Myocyte (in vitro differentiated cells): ENCODE measurements at regions not wholly inside any gene's neighbourhood (a gene's known extent, or its start where the extent isn't known, plus 50 kb on each side); places are given as distances from the start of the nearest gene placed in this dataset.

ENCODE experiments used
- DNase-seq: peaks from one replicate; pipeline ENCODE4 v3.0.0-alpha.2; 2012; ENCODE audit warnings: low read depth

DNA sequence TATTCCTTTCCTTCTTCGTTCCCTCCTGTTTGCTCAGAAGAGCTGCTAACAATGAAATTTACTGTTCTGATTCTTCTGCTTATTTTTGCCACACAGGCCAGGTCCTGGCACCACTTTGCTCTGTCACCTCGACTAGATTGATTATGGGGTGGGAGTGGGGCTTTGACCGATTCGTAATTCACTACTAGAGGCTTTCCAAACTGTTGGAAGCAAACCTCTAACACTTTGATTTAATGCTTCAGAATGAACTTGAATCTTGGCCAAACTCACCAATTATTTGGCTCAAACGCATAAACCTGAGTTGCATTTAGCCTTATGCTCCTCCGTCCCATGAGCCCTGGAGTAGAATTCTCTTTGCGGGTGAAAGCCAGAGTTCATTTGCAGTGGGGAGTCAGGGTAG, 476.2 kb upstream of the FZD8 start:
- no peak for DNase-seq

DNA sequence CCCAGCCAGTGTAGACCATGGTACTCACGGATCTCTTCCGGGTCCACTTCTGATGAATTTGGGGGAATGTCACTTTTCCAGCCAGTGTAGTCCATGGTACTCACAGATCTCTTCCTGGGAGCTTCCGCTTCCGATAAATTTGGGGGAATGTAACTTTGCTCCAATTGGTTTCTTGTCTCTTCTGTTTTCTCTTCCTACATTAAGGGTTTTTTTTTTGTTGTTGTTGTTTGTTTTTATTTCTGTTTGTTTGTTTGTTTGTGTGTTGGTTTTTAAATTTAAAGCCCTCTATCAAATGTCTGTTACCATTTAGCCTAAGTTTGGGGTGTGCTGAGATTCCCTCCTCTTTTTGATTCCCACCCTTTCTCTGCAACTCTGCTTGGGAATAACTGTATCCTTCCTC, 475.8 kb upstream of the FZD8 start:
- DNase-seq = no peak

GRCh38 chr10:36117231-36117630, 475.1 kb upstream of the FZD8 start:
- DNase-seq = no peak

- no peak for DNase-seq
Measured at GRCh38 chr10:36116731-36117130, 474.6 kb upstream of the FZD8 start.

GRCh38 chr10:36116040-36116439, 473.9 kb upstream of the FZD8 start:
- no peak for DNase-seq

DNA sequence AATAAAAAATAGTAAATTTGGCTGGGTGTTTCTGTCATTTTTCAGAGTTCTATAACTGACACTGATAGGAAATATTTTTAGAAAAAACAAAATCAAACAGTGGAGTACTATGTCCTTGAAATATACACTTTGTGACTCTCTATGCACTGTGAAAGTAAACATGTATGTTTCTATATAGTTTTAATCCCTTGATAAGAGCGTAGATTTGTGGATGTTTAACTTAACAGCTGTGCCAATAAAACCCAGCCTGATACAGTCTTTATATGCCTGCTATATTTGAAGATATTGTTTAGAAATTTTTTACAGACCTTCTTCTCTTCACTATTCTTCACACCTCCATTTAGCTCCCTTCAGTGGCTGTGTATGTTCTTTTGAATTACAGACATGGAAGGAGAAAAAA, 473.3 kb upstream of the FZD8 start:
- no peak for DNase-seq

- DNase-seq = no peak
Measured at GRCh38 chr10:36114913-36115312, 472.8 kb upstream of the FZD8 start.

- no peak for DNase-seq
Measured at GRCh38 chr10:36114141-36114540, 472.0 kb upstream of the FZD8 start.

DNA sequence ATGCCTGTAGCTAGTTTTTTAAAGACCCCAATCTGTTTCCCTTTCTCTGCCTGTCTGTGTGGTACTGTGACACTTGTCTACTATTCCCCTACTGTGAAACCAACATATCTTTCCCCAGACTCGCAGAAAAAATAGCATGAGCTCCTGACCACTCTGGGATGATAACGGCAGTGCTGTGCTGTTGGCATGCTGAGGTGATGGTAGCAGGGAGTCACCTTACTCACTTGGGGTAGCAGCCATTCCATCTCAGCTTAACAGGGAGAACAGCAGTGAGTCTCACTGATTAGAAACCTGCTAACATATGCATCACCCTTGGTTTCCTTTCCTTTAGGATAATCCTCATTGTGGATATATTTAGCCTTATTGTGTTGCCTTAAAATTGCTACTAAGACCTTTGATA, 469.6 kb upstream of the FZD8 start:
- no peak for DNase-seq

DNA sequence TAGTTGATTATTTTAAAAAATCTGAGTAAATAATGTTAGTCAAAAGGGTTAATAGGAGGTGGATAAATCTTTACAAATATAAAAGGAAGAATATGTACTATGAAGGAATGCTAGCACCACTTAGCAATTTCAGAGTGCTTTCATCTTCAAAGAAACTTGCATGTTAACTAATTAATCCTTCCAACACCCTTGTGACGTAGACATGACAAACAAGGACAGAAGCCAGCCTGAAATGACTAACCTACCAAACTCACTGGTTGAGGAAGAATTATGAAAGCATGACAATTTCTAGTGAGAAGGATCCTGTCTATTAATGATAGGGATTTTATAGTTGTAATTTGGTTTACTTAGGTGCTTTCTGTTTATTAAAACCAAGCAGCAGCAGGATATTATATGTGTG, 468.0 kb upstream of the FZD8 start:
- DNase-seq = no peak

DNA sequence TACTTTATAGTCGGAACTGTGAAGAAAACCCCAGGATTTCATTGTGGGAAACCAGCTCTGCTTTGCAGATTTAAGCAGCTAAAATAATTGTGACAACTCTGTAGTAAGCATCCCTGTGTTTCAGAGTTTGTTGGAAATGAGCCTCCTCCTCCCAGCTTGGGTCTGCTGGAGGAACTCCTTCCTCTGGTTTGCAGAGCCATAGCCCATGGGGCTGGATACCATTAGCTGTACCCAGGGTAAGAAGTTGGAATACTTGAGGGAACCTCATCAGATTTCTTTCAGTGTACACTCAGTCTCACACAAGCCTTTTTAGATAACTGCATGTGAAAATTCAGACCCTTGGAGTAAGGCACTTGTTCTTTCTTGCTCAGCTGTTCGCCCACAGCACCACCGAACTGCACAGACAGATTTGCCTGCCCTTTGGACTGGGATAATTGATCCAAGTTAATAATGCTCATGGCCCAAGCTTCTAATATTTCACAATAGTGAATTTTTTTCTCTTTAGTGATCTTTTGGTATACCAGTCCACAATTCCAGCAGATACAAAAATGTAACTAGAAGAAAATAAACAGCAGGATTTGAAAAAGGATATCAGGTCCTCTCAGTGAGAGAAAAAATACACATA, 467.4 kb upstream of the FZD8 start:
- DNase-seq = peak; percentile 5

- DNase-seq = no peak
Measured at GRCh38 chr10:36097696-36098095, 455.6 kb upstream of the FZD8 start.

DNA sequence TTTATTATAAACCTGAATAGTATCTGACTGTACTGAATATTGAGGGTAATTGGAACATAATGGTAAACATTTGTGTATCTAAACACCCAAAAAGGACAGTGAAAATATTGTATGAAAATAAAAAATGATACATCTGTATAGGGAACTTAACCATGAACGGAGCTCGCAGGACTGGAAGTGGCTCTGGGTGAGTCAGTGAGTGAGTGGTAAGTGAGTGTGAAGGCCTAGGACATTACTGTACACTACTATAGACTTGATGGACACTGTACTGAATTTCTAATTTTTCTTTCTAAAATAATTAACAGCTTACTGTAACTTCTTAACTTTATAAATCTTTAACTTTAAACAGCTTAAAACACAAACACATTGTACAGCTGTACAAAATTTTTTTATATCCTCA, 454.5 kb upstream of the FZD8 start:
- DNase-seq = no peak

- peak; percentile 2 for DNase-seq
Measured at GRCh38 chr10:36094096-36094495, 452.0 kb upstream of the FZD8 start.

DNA sequence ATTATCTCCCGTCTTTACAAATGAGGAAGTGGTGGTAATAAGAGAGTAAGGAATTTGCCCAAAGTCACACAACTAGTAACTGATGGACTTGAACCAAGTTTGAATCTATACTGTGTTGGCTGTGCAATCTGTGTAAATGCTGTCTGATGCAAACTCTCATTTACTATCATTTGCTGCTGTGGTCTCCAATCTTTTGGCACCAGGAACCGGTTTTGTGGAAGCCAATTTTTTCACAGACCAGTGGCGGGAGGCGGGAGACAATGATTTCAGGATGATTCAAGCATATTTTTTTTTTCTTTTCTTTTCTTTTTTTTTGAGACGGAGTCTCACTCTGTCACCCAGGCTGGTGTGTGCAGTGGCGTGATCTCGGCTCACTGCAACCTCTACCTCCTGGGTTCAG, 450.0 kb upstream of the FZD8 start:
- DNase-seq = no peak

DNA sequence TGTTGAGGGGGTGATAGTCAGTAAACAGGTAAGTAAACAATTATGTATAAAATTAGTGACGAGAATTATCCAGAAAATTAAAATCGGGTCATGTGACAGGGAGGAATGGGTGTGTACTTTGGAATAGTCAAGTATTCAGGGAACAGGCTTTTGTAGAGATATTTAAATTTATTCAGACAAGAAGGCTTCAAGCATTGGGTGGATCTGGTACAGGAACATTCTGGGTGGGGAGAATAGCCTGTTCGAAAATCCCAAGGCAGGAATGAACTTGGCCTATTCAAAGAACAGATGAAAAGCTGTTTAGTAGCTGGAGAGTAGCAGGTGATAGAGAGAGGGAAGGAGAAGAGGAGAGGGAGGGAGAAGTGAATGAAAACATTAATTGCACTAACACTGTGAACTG, 448.9 kb upstream of the FZD8 start:
- DNase-seq = no peak

DNA sequence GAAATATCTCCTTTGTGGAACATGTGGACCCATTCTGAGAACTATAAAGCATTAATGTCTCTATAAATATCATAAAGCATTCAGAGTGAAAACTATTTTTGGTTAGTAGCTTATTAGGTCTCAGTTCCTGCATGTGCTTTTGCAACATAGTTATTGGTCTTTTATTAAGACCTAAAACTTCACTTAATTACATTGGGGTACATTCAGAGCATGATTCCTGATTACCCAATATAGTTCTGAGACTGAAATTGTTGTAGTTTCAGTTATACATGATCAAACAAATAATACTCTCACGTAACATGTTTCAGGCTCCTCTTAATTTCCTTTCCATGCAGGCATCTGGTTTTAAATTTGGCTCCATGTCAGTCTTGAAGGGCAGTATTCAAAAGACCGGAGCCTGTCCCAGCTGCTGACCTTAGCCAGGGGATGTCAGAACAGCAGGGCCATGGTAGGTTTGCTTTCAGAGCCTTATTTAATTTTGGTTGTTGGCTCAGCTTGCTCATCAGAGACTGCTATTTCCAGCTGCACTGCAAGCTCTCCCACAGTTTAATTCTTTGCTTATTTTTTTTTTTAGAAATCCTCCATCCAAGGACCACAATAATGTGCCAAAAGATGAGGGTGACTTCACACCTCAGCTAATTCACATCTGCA, 447.8 kb upstream of the FZD8 start:
- DNase-seq = no peak

DNA sequence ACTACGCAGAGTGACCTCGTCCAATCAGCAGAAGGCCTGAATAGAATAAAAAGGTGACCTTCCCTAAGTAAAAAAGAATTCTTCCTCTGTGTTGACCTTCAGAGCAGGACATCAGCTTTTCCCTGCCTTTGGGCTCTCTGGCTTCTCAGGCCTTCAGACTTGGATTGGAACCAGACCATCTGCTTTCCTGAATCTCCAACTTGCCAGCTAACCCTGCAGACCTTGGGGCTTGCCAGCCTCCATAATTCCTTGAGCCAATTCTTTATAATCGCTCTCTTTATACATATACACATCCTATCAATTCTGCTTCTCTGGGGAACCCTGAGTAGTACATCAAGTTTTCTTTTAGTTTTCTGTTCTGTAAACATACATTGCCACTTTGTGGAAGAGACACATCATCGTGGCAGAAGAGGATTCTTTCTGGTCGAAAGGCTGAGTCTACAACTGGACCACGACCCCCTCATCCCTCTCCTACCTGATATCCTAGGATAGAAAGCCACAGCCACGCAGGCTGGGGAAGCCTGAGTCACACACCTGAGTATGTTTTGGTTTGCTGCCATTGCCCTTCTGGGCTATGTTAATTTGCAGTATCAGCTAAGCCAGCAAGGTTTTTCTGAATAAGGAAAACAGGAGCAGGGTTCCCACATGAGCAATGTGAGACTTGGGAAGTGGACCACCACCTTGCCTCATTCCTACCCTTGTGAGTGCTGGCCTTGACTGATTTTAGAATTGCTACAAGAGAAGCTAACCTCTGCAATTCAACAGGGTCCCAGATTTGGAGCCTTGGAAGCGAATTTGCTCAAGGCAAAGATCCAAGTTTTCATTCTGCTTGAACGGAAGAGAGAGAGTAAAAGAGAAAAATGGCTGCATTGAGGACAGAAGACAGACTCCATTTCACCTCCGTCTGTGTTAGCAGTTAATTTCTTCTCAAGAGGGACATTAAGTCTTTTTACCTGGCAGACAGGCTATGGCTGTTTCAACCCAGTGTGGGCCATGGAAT, 445.2 kb upstream of the FZD8 start:
- peak; percentile 3 for DNase-seq

DNA sequence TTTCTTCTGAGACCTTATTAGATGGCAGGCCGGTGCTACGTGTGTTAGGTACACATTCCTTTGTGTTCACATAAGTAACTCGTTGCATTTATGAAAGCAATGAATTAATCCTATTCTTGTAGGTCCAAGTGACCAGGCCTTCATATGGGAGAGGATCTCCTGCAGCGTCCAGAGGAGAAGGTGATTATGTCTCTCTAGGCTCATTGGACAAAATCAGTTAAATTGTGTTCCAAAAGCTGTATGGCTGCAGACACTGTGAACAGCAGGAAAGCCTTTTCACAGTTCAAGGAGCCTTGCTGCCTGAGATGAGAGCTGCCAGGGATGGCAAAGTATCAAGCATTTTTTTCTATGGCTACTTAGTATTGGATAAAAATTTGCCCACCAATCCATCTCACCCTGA, 433.1 kb upstream of the FZD8 start:
- no peak for DNase-seq

DNA sequence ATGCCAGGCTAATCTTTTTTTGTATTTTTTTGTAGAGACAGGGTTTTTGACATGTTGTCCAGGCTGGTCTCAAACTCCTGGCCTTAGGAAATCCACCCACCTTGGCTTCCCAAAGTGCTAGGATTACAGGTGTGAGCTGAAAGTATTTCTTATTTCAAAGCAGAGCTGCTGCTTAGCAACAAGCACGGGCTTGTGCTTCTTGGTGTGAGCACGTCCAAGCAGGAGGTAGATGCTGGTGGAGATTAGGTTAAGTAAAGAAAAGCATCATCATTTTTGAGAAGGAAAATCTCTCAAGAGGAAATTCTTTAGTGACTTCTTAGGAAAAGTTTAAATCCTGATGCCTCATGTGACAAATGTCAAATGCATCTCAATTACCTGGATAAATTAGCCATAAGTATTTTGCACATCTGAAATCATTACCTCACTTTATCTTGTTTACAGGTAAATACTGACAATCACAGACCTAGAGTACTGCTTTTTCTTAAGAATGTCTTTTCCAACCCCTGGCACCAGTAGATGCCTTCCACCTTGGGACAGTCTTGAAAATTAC, 431.8 kb upstream of the FZD8 start:
- no peak for DNase-seq

- no peak for DNase-seq
Measured at GRCh38 chr10:36068542-36068941, 426.4 kb upstream of the FZD8 start.

GRCh38 chr10:36067748-36068147, 425.7 kb upstream of the FZD8 start:
- no peak for DNase-seq
